ENCODE measurements at regions not wholly inside any gene's neighbourhood (a gene's known extent, or its start where the extent isn't known, plus 50 kb on each side); places are given as distances from the start of the nearest gene placed in this dataset.

DNA sequence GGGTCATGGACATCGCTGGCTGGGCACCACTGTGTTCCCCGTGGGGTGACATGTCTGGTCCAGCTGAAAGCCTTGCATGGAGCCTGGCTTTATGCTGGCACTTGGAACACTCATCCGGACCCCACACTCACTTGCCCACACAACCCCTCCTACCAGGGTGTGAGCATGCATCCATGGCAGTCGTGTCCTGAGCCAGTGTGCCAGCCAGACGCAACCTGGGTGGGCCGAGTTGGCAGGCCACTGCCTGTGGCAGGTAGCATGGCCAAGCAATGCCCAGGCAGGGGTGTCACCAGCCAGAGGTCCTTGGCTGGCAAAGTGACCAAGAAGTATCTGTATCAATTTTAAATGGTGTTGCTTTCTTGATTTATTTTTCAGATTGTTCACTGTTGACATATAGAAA is 141.7 kb downstream of the CCDC59 start:
- Histone ChIP-seq H4K20me1 (ENCODE audit: insufficient read depth) (no peaks in the 10 kb centered on the region), H3K4me3 (IDR thresholded peaks at IDR 0.05; ENCODE audit: insufficient read depth, low read depth, low read length) (no peak overlapping the region), H3K79me2 (ENCODE audit: insufficient read depth, low read depth) (no peaks in the 10 kb centered on the region), H3K4me2 (no peak overlapping the region), H3K36me3 (ENCODE audit: insufficient read depth) (no peaks in the 10 kb centered on the region), H3K27me3 (ENCODE audit: insufficient read depth, low read depth) (no peaks in the 10 kb centered on the region), H3K9ac (no peak overlapping the region), H2AFZ (ENCODE audit: low read depth) (no peak overlapping the region), H3K4me1 (ENCODE audit: low read depth, poor library complexity, severe bottlenecking) (no peaks in the 10 kb centered on the region), H3K27ac (no peak overlapping the region)
- TF ChIP-seq, protein P1, sequence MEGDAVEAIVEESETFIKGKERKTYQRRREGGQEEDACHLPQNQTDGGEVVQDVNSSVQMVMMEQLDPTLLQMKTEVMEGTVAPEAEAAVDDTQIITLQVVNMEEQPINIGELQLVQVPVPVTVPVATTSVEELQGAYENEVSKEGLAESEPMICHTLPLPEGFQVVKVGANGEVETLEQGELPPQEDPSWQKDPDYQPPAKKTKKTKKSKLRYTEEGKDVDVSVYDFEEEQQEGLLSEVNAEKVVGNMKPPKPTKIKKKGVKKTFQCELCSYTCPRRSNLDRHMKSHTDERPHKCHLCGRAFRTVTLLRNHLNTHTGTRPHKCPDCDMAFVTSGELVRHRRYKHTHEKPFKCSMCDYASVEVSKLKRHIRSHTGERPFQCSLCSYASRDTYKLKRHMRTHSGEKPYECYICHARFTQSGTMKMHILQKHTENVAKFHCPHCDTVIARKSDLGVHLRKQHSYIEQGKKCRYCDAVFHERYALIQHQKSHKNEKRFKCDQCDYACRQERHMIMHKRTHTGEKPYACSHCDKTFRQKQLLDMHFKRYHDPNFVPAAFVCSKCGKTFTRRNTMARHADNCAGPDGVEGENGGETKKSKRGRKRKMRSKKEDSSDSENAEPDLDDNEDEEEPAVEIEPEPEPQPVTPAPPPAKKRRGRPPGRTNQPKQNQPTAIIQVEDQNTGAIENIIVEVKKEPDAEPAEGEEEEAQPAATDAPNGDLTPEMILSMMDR (conservative IDR thresholded peaks at IDR 0.05; ENCODE audit: low read depth, low read length): no peak

DNA sequence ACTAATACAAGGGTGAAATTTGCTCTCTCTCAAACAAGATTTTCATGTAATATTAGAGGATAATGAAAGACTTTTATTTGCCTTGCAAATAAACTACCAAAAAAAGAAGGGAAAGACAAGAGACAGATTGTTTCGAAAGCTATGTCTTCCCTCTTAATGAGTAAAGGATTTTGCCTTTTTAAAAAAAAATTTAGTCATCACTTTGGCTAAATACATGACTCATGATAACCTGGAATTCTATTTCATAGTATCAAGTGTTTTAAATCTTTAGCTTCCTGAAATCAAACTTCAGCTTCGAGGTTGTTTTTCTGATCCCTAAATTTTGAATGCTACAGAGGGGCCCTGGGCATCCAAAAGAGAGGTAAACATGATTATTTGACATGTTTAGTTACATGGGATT is 144.4 kb downstream of the CCDC59 start:
- no peak overlapping the region for H3K27ac ChIP-seq
- H3K4me2 ChIP-seq: no peak overlapping the region
- no peaks in the 10 kb centered on the region for H3K79me2 ChIP-seq (ENCODE audit: insufficient read depth, low read depth)
- H3K36me3 ChIP-seq (ENCODE audit: insufficient read depth): no peaks in the 10 kb centered on the region
- TF ChIP-seq, protein P1 (conservative IDR thresholded peaks at IDR 0.05; ENCODE audit: low read depth, low read length): no peak
- H3K4me1 ChIP-seq (ENCODE audit: low read depth, poor library complexity, severe bottlenecking): no peaks in the 10 kb centered on the region
- no peaks in the 10 kb centered on the region for H4K20me1 ChIP-seq (ENCODE audit: insufficient read depth)
- no peak overlapping the region for H3K4me3 ChIP-seq (IDR thresholded peaks at IDR 0.05; ENCODE audit: insufficient read depth, low read depth, low read length)
- H3K27me3 ChIP-seq (ENCODE audit: insufficient read depth, low read depth): no peaks in the 10 kb centered on the region
- H3K9ac ChIP-seq: no peak overlapping the region
- H2AFZ ChIP-seq (ENCODE audit: low read depth): no peak overlapping the region

DNA sequence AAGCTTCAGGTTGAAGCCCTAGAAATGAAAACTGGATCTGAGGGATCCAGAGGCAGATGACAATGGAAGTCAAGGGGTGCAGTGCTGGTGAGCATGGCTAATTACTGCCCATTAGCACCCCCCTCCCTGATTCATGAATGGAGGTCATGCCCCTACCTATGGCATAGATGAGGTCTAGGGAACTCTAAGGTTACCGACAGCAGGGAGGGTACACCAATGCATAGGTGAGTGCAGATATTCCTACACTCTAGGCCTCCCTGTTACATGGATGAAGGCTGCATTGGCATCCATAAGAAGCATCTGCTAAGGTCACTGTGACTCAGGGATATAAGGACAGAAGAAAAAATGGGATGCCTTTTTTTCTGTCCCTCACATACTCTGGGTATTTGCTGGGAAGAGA is 147.3 kb downstream of the CCDC59 start:
- no peaks in the 10 kb centered on the region for H4K20me1 ChIP-seq (ENCODE audit: insufficient read depth)

DNA sequence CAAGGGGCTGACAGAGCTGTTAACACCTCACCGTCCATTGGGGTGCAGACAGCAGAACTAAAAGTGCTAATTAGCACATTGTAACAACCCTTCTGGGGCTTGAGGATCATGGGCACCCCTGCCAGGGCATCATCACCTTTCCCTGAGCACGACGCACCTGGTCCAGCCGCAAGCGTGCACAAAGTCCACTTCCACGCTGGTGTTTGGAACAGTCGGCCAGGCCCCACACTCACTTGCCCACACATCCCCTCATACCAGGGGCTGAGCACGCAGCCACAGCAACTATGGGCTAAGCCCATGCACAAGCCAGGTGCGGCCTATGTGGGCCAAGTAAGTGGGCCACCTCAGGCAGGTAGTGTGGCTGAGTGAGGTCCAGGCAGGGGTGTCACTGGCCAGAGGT is 148.7 kb downstream of the CCDC59 start:
- Histone ChIP-seq H4K20me1 (ENCODE audit: insufficient read depth) (no peaks in the 10 kb centered on the region), H3K4me1 (ENCODE audit: low read depth, poor library complexity, severe bottlenecking) (no peaks in the 10 kb centered on the region), H3K27me3 (ENCODE audit: insufficient read depth, low read depth) (no peaks in the 10 kb centered on the region), H3K36me3 (ENCODE audit: insufficient read depth) (no peaks in the 10 kb centered on the region), H3K27ac (no peak overlapping the region), H3K4me2 (no peak overlapping the region), H3K4me3 (IDR thresholded peaks at IDR 0.05; ENCODE audit: insufficient read depth, low read depth, low read length) (no peak overlapping the region), H3K79me2 (ENCODE audit: insufficient read depth, low read depth) (no peaks in the 10 kb centered on the region), H3K9ac (no peak overlapping the region), H2AFZ (ENCODE audit: low read depth) (no peak overlapping the region)
- TF ChIP-seq, protein P1 (conservative IDR thresholded peaks at IDR 0.05; ENCODE audit: low read depth, low read length): no peak

More for the DNA sequence above, 147.3 kb downstream of the CCDC59 start:
- Histone ChIP-seq H3K36me3 (ENCODE audit: insufficient read depth) (no peaks in the 10 kb centered on the region), H3K4me2 (no peak overlapping the region), H2AFZ (ENCODE audit: low read depth) (no peak overlapping the region), H3K4me1 (ENCODE audit: low read depth, poor library complexity, severe bottlenecking) (no peaks in the 10 kb centered on the region), H3K79me2 (ENCODE audit: insufficient read depth, low read depth) (no peaks in the 10 kb centered on the region), H3K4me3 (IDR thresholded peaks at IDR 0.05; ENCODE audit: insufficient read depth, low read depth, low read length) (no peak overlapping the region), H3K9ac (no peak overlapping the region), H3K27me3 (ENCODE audit: insufficient read depth, low read depth) (no peaks in the 10 kb centered on the region), H3K27ac (no peak overlapping the region)
- TF ChIP-seq, protein P1 (conservative IDR thresholded peaks at IDR 0.05; ENCODE audit: low read depth, low read length): no peak

Data from KMS-11 (cell line).